ENCODE measurements at regions not wholly inside any gene's neighbourhood (a gene's known extent, or its start where the extent isn't known, plus 50 kb on each side); places are given as distances from the start of the nearest gene placed in this dataset.
"Not testable (repeated sequence)": the region's sequence is repeated elsewhere in the genome, so short reads cannot be mapped to it uniquely, and the experiment has no call there.

DNA sequence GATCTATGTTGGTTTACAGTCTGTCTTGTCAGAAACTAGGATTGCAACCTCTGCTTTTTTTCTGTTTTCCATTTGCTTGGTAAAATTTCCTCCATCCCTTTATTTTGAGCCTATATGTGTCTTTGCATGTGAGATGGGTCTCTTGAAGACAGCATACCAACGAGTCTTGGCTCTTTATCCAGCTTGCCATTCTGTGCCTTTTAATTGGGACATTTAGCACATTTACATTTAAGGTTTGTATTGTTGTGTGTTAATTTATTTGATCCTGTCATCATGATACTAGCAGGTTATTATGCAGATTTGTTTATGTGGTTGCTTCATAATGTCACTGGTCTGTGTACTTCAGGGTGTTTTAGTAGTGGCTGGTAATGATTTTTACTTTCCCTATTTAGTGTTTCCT lies 236.6 kb upstream of the SOX2 start:
- TF ChIP-seq, protein P1, sequence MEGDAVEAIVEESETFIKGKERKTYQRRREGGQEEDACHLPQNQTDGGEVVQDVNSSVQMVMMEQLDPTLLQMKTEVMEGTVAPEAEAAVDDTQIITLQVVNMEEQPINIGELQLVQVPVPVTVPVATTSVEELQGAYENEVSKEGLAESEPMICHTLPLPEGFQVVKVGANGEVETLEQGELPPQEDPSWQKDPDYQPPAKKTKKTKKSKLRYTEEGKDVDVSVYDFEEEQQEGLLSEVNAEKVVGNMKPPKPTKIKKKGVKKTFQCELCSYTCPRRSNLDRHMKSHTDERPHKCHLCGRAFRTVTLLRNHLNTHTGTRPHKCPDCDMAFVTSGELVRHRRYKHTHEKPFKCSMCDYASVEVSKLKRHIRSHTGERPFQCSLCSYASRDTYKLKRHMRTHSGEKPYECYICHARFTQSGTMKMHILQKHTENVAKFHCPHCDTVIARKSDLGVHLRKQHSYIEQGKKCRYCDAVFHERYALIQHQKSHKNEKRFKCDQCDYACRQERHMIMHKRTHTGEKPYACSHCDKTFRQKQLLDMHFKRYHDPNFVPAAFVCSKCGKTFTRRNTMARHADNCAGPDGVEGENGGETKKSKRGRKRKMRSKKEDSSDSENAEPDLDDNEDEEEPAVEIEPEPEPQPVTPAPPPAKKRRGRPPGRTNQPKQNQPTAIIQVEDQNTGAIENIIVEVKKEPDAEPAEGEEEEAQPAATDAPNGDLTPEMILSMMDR (IDR thresholded peaks at IDR 0.05; ENCODE audit: insufficient read depth, low read length, poor library complexity, severe bottlenecking) = not testable (repeated sequence)
- not testable (repeated sequence) for TF ChIP-seq EZH2phosphoT487 (conservative IDR thresholded peaks at IDR 0.05; ENCODE audit: low read length)

All from SU-DHL-6 (cell line).